GM19043 (cell line): ENCODE measurements at regions not wholly inside any gene's neighbourhood (a gene's known extent, or its start where the extent isn't known, plus 50 kb on each side); places are given as distances from the start of the nearest gene placed in this dataset.
"Not testable (repeated sequence)": the region's sequence is repeated elsewhere in the genome, so short reads cannot be mapped to it uniquely, and the experiment has no call there.

Source experiments
- ATAC-seq: cut with Tn5 transposase; IDR thresholded peaks from one replicate; pipeline ENCODE4 v1.9.1; 2021; ENCODE audit warnings: low read depth; ENCODE audit not compliant: unreplicated experiment

DNA sequence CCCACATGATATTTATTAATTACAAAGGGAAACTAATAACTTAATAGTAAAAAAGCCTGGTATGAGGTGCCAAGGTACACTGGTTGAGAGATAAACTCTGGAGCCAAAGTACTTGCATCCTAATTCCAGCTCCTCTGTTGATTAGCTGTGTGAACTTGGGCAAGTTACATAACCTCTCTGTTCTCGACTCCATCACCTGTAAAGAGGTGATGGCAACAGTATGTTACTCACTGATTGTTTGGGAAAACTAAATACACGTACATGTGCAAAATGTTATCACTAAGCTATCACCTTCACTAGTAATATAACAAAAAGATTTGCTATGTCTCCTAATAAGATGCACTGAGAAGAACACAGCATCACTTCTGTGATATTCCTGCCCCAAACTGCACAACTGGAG lies 206.4 kb downstream of the MEX3B start:
- ATAC-seq = no peak

DNA sequence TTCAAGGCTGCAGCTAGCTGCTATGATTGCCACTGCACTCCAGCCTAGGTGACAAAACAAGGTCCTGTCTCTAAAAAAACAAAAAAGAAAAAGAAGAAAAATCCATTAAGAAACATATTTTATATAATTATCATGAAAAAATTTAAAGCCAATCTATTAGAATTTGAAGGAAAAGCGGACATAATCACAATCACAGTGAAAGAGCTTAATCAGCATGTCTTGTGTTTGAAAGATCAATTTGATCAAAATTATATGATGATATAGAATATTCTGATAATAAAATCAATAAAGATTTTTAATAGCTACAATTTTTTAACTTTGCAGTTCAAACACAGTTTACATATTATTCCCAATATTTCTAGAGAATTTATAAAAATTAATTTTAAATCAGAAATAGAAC lies 210.1 kb downstream of the MEX3B start:
- ATAC-seq = no peak

DNA sequence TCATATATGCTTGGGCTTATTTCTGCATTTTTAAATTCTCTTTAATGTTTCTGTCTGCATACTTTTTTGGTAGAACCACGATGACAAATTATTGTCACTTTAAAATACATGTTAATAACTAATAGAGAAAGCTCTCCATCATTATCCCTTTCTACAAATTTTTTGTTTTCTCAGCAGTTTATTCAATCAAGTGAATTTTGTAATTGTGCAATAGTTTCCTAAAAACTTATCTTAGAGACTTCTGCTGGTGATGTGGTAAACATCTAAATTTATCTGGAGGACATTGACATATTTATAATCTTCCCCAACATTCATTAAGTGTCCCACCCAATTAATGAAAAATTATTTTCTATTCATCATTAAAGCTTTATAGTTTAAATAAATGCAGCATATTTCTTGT lies 215.3 kb downstream of the MEX3B start:
- no peak for ATAC-seq

DNA sequence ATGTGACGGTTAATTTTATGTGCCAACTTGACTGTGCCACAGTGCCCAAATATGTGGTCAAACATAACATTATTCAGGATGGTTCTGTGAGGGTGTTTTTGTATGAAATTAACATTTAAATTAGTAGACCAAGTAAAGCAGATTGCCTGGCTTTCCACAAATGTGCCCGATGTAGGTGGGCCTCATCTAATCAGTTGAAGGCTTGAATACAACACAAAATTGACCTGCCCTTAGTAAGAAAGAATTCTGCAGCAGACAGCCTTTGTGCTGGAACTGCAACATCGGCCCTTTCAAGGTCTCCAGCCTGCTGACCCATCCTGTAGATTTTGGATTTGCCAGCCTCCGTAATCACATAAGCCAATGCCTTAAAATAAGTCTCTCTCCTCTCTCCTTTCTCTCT lies 215.9 kb downstream of the MEX3B start:
- no peak for ATAC-seq

DNA sequence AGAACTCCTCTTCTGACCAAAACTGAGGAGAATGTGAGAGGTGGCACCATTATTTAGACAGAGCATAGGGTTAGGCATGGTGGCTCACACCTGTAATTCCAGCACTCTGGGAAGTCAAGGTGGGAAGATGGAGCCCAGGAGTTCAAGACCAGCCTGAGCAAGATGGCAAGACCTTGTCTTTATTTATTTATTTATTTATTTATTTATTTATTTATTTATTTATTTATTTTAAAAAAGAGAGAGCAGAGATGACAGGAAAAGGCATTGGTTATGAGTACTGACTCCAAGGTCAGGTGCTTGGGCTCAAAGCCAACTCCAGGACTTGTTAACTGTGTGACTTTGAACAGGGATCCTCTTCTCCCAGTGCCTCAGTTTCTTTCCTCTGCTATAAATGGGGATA lies 217.7 kb downstream of the MEX3B start:
- no peak for ATAC-seq

DNA sequence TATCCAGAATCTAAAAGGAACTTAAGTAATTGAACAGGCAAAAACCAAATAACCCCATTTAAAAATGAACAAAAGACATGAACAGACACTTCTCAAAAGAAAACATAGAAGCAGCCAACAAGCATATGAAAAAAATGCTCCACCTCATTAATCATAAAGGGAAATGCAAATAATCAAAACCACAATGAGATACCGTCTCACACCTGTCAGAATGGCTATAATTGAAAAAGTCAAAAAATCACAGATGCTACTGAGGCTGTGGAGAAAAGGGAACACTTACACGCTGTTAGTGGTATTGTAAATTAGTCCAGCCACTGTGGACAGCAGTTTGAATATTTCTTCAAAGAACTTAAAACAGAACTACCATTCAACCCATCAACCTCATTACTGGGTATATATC lies 220.7 kb downstream of the MEX3B start:
- no peak for ATAC-seq

DNA sequence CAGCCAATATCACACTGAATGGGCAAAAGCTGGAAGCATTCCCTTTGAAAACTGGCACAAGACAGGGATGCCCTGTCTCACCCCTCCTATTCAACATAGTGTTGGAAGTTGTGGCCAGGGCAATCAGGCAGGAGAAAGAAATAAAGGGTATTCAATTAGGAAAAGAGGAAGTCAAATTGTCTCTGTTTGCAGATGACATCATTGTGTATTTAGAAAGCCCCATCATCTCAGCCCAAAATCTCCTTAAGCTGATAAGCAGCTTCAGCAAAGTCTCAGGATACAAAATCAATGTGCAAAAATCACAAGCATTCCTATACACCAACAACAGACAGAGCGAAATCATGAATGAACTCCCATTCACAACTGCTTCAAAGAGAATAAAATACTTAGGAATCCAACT lies 223.2 kb downstream of the MEX3B start:
- not testable (repeated sequence) for ATAC-seq

DNA sequence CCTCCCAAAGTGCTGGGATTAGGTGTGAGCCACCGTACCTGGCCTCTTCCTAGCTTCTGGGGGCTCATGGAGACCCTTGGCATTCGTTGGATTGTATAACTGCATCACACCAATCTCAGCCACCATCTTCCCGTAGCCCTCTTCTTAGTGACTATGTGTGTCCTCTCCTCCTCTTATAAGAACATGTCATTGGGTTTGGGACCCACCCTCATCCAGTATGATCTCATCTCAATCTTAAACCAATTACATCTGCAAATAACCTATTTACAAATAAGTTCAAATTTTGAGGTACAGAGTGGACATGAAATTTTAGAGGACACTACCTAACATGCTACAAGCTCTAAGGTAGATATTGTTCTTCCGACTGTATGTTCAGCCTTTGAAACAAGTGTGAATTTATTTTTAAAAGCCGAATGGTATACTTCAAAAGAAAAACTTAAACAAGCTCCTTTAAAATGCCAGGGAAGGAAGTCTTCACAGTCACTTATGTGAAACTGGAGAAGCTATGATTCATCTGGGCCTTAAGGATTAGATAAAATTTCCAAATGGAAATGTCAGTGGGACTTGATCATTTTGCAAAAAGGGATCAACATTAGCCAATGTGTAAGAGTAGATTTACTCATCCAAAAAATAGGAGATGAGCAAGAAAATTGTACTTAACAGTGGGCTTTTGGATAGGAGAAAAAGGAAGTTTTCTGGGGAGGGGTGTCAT lies 225.7 kb downstream of the MEX3B start:
- ATAC-seq = no peak

DNA sequence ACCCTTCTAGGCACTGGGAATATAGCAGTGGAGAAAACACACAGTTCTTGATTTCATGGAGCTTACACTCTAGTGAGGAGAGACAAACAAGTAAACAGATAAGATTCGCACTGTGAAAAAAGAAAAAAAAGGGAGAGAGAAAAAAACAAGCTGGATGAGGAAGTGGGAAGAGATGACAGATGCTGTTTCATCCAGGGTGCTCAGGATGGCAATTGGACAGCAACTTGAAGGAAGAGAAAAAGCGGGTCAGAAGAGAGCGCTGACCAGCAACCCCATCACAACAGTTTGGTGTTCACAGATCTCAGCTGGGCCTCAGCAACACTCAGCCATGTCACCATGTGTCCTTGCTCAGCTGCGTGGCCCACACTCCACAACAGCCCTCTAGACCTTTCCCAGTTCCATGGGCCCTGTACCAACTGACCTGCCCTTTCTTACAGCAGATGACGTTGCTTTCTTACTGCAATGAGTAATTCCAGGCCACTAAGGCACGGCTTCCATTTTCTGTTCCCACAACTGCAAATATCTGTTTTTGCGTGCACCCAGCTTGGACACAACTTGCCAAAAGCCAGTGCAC lies 230.8 kb downstream of the MEX3B start:
- no peak for ATAC-seq

DNA sequence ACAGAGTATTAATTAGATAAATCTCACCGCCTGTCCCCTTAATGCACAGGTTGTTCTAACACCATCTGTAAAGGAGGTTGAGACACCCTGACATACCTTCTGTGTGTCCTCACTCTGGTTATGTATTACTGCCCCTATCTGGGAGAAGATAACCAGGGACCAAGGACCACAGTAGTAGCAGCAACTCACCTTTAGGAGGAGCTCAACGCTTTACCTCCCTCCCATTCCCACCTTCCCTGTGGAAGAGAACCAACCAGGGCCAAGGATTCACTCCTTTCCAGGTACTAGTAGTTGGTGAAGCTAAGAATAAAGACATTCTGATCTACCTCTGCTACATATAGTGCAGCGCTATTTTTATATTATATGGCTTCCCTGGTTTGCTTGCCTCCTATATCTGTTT lies 232.6 kb downstream of the MEX3B start:
- no peak for ATAC-seq

DNA sequence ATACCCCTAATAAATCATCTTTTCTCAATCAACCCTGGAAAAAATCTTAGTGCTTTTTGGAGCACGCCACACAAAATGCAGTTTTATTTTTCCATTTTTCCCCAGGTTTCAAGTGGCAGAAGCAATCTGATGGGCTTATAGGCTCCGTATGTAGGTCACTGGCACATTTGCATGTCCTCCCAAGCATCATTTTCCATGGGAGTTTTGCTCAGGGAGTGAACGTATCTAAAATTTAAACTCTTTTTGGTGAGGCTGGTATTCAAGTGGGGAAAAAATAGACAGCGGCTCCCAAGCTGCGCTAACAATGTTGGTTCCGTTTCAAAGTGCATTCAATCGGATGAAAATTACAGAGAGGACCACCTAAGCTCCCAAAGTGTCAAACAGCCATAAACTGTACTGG lies 233.4 kb downstream of the MEX3B start:
- no peak for ATAC-seq

DNA sequence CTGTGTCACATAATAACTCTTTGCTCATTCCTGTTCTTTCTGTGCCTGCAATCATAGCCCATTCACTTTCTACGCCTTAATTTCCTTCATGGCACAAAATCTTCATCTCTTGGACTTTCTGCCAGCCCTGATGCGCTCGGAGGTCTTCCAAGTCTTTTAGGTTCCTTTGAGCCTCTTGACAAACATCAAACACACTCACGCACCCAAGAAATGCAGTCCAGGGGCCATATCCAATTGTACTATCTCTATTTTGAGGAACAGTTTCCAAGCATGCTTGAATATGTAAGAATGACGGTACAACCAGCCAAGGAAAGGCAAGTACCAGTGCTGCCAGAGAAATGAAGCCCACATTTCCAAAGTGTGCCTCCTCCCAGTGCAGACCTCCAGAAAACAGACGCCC lies 234.1 kb downstream of the MEX3B start:
- no peak for ATAC-seq

DNA sequence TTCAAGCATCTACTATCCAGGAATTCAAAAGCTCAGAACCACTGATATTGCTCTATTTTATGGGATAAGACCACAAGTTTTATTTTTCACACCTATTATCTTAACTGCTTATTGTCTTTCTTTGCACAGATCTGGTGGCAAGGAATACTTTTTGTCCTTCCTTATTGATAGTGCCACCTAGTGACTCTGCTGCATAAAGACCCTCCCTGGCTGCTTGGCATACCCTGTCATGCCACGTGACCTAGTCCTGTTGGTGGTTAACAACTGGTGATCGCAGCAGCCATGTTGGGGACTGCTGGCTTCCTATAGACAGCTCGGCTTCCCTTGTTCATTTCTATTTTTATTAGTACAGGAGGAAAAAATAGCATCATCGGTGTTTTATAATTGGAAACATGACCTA lies 236.3 kb downstream of the MEX3B start:
- no peak for ATAC-seq

DNA sequence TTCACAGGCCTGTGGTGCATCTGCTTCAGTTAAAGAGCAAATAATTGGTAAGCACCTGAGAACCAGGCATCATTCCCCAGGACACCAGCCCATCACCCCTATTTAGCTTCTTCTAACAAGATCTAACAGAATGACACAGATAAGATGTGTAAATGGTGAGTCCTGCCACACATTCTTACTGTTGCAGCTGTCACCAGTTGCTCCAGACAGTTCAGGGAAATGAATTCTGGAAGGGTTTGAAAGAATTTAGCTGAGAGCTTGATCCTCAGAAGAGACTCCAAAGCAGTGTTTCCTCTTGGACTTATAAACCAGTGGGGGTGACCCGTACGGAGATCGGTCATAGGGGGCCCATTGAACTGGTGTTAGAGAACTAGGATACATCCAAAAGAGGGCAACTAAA lies 238.0 kb downstream of the MEX3B start:
- no peak for ATAC-seq

DNA sequence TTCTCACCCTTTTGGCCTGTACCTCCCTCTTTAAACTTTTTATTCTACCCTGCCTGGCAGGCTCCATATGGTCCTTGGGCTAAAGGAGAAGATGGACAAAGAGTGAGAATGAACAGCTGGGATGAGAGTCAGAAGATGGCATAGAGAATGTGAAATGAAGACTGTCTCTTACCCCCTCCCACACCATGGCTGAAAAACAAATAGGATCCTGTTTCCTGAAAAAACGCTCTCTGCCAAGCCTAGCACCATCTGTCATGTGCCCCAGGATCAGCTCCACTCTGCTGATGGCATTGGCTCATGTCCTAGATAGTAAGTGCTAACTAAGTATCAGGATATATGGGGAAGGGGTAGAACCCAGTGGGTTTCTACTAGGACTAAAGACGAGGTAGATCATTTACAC lies 238.6 kb downstream of the MEX3B start:
- ATAC-seq = no peak

DNA sequence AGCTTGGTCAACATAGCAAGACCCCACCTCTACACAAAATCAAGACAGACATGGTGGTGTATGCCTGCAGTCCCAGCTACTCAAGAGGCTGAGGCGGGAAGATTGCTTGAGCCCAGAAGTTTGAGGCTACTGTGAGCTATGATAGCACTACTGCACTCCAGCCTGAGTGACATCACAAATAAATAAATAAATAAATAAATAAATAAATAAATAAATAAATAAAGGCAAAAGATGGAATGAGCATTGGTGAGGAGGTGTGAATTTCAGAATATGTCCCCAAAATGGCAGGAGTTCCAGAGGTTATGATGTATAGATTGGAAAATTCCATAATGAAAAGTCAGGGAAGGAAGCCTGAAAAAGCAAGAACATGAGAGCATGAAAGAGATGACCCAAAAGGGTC lies 249.9 kb downstream of the MEX3B start:
- ATAC-seq = no peak

DNA sequence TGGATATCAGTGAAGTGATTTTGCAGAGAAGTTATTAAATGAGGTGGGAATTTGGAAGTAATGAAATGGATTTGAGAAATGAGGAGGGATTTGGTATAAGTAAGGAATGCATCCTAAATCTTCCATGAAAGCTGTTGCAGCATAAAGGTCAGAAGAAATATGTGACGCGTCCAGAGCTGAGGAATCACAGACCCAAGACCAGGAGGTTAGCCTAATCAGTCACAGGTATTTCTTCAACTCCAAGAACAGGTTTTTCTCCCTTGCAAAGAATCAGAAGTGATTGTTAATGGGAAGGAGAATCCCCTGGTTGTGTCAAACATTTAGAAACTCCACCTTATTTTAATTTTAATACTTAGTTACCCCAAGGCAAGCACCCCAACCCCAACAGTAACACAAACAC lies 253.2 kb downstream of the MEX3B start:
- no peak for ATAC-seq

DNA sequence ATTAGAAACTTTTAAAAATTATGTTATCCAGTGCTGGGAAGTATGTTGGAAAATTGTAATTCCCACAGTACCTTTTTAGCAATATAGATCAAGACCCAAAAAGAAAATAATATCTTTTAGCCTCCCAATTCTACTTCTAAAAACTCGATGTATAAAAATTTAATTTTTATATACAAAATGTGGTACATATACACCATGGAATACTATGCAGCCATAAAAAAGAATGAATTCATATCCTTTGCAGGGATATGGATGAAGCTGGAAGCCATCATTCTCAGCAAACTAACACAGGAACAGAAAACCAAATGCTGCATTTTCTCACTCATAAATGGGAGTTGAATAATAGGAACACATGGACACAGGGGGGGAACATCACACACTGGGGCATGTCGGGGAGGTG lies 254.5 kb downstream of the MEX3B start:
- not testable (repeated sequence) for ATAC-seq

DNA sequence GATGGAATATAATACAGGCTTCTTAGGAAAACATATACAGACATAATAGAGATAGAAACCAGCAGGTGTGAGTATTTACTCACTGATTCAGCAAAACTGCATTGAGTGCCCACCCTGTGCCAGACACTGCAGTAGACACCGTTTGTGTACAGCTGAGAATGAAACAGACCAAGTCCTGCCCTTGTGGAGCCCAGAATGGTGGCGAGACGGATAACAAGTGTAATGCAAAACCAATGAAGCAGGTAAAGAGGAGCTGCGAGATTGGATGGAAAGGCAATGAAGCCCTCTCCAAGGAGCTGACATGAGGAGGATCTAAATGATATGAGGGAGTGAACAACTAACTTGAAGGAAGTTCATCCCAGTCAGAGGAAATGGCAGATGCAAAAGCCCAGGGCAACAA lies 256.4 kb downstream of the MEX3B start:
- ATAC-seq = no peak

DNA sequence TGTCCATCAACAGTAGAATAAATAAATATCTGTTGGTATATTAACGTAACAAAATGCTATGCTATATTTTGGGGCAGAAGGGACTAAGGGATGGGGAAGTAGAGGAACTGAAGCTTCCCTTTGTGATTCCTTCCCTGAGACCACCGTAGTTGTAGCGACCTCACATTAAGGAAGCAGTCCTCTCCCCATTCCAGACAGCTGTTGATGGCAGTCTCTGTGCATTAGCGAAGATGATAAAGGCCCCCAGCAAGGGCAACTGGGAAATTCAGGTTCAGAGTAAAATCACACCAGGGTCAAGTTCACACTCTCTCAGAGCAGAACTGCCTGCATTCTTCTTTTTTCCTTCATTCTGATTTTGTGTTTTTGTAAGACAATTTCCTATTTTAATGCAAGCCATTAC lies 259.0 kb downstream of the MEX3B start:
- no peak for ATAC-seq

DNA sequence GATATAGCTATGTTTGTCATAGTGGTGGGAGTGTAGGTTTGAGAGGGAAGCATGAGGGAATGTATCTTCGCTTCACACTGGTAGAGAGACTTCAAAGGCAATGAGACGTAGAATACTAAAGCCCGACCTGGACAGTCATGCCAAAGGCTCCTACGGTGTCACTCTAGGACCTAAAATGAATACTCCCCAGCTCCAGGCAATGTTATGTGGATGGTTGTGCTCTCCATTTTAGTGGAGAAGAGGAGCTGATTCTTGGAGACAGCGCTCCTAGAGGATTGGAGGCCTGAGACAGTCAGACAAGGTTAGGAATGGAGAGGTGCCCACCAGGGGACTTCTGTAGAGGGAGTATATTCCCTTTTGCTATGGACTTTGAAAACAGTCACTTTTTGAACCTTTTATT lies 260.1 kb downstream of the MEX3B start:
- ATAC-seq = no peak

DNA sequence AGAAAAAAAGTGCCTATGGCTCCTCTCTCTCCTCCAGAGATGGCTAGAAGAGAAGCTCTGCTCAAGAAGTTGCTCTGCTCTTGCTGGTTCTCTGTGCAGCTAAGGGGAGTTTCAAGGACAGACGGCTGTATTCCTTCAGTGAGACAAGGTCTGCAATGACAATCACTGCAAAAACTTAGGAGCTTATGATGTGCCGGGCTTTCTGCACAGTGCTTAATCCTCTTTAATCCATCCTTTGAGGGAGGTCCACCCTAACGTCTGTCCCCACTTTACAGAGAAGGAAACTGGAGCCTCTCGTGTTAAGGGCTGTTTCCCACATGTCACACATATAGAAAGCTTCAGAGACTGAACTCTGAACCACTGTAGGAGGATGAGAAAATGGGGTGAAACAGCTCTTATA lies 260.6 kb downstream of the MEX3B start:
- ATAC-seq = no peak

DNA sequence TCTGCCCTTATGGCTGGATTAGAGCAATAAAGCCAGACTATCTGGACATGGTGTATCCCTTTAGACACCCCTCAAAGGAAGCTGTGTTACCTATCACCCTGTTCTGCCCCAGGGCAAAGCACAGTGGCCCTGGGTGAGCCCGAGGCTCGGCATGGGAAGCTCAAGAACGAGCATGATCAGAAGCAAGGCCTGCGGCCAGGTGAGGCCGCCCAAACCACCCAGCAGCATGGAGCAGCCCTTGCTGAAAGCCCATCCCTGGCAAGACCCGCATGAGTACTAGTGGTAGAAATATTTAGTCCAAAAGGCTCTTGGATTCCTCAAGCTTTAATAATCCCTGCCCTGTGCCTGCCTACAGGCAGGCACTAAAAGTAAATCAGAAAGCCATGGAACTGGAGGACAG lies 261.1 kb downstream of the MEX3B start:
- ATAC-seq = no peak
